ENCODE measurements at regions not wholly inside any gene's neighbourhood (a gene's known extent, or its start where the extent isn't known, plus 50 kb on each side); places are given as distances from the start of the nearest gene placed in this dataset.

GRCh38 chr5:45862763-45863162, 166.6 kb upstream of the HCN1 start:
- TF ChIP-seq CTCF (conservative IDR thresholded peaks at IDR 0.05; ENCODE audit: low read length): 0 out of 2 replicates have a peak, but pooled peaks have one; percentile 16
- no peak for TF ChIP-seq EZH2phosphoT487 (IDR thresholded peaks at IDR 0.05; ENCODE audit: borderline replicate concordance)

All from Loucy (cell line).